ENCODE measurements at regions not wholly inside any gene's neighbourhood (a gene's known extent, or its start where the extent isn't known, plus 50 kb on each side); places are given as distances from the start of the nearest gene placed in this dataset.

DNA sequence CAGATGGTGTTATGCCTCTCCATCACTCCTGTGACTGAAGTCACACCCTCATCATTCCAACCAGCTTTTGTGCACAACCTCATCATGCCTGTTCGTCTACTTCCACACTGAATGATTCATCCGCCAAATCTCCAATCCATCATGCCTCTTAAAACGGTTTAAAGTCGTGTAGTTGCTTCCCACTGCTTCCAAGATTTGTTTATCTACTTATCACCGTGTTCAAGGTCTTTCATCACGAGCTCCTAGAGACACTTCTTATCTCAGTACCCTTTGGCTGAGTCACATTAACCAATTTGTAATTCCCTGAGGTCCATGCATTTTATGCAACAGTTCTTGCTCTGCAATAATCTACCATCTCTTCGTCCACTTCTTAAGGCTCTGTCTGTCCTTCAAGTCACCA, 592.3 kb upstream of the ID2 start:
- no peak for TF ChIP-seq SUZ12 (IDR thresholded peaks at IDR 0.05; ENCODE audit: extremely low read depth, insufficient read depth, insufficient read length)
- TF ChIP-seq YY1 (IDR thresholded peaks at IDR 0.05; ENCODE audit: insufficient read depth, insufficient read length): no peak
- no peak for TF ChIP-seq ZNF274 (IDR thresholded peaks at IDR 0.05; ENCODE audit: low read depth, low read length)

Measured in NT2/D1 (cell line).